ENCODE measurements at regions not wholly inside any gene's neighbourhood (a gene's known extent, or its start where the extent isn't known, plus 50 kb on each side); places are given as distances from the start of the nearest gene placed in this dataset.

DNA sequence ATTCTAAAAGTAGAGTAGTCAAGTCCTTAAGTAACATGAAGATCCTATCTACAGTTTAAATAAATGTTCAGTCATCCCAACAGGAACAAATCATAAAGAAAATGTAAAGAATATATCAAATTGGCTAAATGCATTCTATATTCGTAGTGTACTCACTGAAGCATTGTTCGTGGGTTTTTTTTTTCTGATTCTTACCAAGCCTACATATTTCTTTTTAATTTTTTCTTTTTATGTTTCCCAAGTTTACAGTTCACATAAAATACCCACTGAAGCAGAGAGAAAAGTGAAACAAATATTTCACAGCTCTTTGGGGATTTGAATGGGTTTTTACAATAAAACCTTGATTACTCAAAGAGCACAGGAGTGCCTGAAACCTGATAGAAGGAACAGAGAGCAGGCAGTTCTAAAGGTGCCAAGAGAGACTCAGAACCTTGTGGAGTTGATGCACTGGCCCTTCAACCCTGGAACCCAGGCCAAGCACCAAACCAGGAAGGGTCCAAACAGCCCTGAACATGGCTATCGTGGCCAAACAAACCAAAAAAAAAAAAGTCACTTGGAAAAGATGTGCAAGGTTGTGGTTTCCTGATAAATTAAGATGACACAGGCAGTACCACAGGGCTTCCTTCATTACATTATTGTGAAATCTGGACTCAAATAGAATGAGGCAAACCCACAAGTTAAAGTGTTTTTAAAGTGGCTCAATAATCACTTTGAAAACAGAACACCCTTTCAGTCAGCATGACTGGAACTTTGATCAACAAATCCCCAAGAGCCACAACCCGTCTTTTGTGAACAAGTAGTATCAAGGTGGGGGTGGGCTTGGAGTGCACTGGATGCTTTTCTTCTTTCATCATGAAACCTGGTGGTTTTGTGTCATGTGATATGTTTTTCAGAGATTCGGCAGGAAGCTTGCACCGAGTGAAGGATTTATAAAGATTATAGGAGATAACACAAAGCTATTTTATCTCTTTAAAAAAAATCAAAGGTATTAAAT lies 245.0 kb upstream of the FN1 start (continued):
- TF ChIP-seq ZNF592 (IDR thresholded peaks at IDR 0.05) = no peak
- no peak for TF ChIP-seq ZNF622 (IDR thresholded peaks at IDR 0.05)
- TF ChIP-seq ATF2 (IDR thresholded peaks at IDR 0.05; ENCODE audit: low read length) = no peak
- no peak for TF ChIP-seq IRF5 (IDR thresholded peaks at IDR 0.05; ENCODE audit: borderline replicate concordance)
- TF ChIP-seq, protein P1, sequence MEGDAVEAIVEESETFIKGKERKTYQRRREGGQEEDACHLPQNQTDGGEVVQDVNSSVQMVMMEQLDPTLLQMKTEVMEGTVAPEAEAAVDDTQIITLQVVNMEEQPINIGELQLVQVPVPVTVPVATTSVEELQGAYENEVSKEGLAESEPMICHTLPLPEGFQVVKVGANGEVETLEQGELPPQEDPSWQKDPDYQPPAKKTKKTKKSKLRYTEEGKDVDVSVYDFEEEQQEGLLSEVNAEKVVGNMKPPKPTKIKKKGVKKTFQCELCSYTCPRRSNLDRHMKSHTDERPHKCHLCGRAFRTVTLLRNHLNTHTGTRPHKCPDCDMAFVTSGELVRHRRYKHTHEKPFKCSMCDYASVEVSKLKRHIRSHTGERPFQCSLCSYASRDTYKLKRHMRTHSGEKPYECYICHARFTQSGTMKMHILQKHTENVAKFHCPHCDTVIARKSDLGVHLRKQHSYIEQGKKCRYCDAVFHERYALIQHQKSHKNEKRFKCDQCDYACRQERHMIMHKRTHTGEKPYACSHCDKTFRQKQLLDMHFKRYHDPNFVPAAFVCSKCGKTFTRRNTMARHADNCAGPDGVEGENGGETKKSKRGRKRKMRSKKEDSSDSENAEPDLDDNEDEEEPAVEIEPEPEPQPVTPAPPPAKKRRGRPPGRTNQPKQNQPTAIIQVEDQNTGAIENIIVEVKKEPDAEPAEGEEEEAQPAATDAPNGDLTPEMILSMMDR (IDR thresholded peaks at IDR 0.05 in 2 of 3, conservative IDR thresholded peaks at IDR 0.05 in 1 of 3; ENCODE audit: control insufficient read depth in 2 of 3, extremely low read depth in 1 of 3, insufficient read depth in 1 of 3, low read depth in 3 of 3, low read length in 3 of 3) = no peak
- TF ChIP-seq, protein P2, sequence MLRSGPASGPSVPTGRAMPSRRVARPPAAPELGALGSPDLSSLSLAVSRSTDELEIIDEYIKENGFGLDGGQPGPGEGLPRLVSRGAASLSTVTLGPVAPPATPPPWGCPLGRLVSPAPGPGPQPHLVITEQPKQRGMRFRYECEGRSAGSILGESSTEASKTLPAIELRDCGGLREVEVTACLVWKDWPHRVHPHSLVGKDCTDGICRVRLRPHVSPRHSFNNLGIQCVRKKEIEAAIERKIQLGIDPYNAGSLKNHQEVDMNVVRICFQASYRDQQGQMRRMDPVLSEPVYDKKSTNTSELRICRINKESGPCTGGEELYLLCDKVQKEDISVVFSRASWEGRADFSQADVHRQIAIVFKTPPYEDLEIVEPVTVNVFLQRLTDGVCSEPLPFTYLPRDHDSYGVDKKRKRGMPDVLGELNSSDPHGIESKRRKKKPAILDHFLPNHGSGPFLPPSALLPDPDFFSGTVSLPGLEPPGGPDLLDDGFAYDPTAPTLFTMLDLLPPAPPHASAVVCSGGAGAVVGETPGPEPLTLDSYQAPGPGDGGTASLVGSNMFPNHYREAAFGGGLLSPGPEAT (IDR thresholded peaks at IDR 0.05; ENCODE audit: low read depth) = peak; percentile 82; the same call in 1 of the 2 replicates
- TF ChIP-seq, protein P3, sequence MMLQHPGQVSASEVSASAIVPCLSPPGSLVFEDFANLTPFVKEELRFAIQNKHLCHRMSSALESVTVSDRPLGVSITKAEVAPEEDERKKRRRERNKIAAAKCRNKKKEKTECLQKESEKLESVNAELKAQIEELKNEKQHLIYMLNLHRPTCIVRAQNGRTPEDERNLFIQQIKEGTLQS (IDR thresholded peaks at IDR 0.05; ENCODE audit: borderline replicate concordance, extremely low read depth, low read depth, low read length) = no peak
- no peak for TF ChIP-seq BACH1 (IDR thresholded peaks at IDR 0.05; ENCODE audit: borderline replicate concordance)
- no peak for TF ChIP-seq NFYB (IDR thresholded peaks at IDR 0.05; ENCODE audit: insufficient read depth, low read depth, low read length)
- no peak for TF ChIP-seq BRCA1 (IDR thresholded peaks at IDR 0.05; ENCODE audit: low read depth, low read length)
- no peak for TF ChIP-seq SUZ12 (IDR thresholded peaks at IDR 0.05; ENCODE audit: unreplicated experiment)
- no peak for TF ChIP-seq ZBTB11 (CRISPR knock-in tag; IDR thresholded peaks at IDR 0.05)
